ENCODE measurements at regions not wholly inside any gene's neighbourhood (a gene's known extent, or its start where the extent isn't known, plus 50 kb on each side); places are given as distances from the start of the nearest gene placed in this dataset.

DNA sequence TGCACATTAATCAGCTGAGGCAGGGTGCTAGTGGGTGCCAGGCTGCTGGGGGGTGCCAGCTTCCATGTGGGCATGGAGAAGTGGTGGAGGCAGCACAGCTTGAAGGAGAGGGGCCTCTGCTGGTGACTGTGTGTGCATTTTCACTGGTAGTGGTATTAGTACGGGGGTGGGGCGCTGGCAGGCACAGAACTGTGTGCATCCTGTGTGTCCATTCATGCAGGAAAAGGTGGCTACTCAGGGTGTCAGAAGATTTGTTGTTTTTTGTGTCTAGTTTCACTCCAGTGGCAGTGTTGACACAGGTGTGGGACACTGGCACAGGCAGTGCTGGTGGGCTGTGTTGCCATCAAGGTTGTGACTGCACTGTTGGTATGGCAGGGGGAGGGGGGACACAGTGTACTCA lies 1303.6 kb downstream of the FAM133A start:
- in situ Hi-C loops (cut with MboI; ENCODE audit: low sequenced_read_pairs, unreplicated experiment), result no loop called here
- TF ChIP-seq, protein P1, sequence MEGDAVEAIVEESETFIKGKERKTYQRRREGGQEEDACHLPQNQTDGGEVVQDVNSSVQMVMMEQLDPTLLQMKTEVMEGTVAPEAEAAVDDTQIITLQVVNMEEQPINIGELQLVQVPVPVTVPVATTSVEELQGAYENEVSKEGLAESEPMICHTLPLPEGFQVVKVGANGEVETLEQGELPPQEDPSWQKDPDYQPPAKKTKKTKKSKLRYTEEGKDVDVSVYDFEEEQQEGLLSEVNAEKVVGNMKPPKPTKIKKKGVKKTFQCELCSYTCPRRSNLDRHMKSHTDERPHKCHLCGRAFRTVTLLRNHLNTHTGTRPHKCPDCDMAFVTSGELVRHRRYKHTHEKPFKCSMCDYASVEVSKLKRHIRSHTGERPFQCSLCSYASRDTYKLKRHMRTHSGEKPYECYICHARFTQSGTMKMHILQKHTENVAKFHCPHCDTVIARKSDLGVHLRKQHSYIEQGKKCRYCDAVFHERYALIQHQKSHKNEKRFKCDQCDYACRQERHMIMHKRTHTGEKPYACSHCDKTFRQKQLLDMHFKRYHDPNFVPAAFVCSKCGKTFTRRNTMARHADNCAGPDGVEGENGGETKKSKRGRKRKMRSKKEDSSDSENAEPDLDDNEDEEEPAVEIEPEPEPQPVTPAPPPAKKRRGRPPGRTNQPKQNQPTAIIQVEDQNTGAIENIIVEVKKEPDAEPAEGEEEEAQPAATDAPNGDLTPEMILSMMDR (IDR thresholded peaks at IDR 0.05; ENCODE audit: borderline replicate concordance, control extremely low read depth, extremely low read depth, insufficient read depth, missing control alignments), result no peak
- DNase-seq (ENCODE audit: low spot score), result no peak

- no peak for DNase-seq (ENCODE audit: low spot score)
- TF ChIP-seq, protein P1 (IDR thresholded peaks at IDR 0.05; ENCODE audit: borderline replicate concordance, control extremely low read depth, extremely low read depth, insufficient read depth, missing control alignments), result no peak
- in situ Hi-C loops (cut with MboI; ENCODE audit: low sequenced_read_pairs, unreplicated experiment), result no loop called here
Observed at GRCh38 chrX:94977986-94978385, 1304.0 kb downstream of the FAM133A start.
